Right hindlimb (tissue), 1 donor: ENCODE measurements at regions not wholly inside any gene's neighbourhood (a gene's known extent, or its start where the extent isn't known, plus 50 kb on each side); places are given as distances from the start of the nearest gene placed in this dataset.

Source experiments
- DNase-seq: peaks from one replicate; pipeline ENCODE4 v3.0.0-alpha.2; 2018

GRCh38 chr9:96183751-96184150 is 118.2 kb downstream of the HSD17B3 start:
- no peak for DNase-seq

GRCh38 chr9:96178153-96178552 is 123.8 kb downstream of the HSD17B3 start:
- no peak for DNase-seq

- DNase-seq, result no peak
Measured at GRCh38 chr9:96177719-96178028, 124.3 kb downstream of the HSD17B3 start.

- peak; percentile 81 for DNase-seq
Measured at GRCh38 chr9:96177005-96177718, 124.8 kb downstream of the HSD17B3 start.

DNA sequence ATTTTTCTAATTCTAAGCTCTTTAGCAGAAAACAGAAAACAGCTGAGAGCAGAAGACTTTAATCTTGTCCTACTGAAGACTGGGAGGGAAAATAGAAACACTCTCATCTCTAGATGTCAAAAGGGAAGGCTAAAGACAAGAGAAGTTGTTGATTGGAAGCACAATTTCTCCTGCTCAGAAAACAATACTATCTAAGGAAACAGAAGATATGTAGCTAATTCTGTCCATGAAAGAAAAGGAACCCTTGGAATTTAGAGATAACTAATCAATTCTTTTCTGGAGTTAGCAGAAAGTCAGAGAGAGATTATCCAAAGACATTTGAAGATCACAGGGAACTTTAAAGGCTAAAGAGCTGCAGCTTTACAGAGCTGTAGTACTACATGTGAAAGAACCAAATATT is 126.2 kb downstream of the HSD17B3 start:
- DNase-seq, result no peak

DNA sequence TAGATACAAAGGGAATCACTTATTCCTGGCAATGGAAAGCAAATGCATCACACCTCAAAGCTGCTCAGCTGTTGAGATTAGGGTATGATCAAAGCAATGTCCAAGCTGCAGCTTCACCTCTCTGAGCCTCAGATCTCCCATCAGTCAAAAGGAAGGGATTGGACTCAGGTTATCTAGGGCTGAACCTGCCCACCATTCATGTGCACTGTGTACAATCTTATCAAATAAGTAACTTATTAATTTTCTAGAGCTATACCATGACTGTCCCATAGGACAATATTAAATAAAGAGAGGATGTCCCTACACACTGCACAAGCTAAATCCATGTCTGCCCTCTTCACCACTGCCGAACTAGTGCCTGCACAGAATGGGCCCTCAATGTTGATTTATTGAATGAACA is 127.0 kb downstream of the HSD17B3 start:
- DNase-seq, result no peak

DNA sequence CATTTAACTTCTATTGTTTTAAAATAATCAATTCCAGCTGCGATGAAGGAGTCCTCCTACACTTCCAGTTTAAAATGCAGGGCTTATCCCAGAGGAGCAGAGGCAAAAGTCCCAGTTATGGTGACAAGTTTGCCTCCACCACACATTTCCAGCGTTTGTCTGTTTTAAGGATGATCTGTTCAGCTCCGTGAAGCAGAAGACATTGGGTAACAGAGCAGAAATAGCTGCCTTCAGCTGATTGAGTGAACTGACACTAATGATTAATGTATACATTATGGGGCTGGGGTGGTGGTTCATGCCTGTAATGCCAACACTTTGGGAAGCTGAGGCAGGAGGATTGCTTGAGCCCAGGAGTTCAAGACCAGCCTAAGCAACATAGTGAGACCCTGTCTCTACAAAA is 127.6 kb downstream of the HSD17B3 start:
- DNase-seq, result no peak

GRCh38 chr9:96173640-96174039 is 128.3 kb downstream of the HSD17B3 start:
- no peak for DNase-seq

- no peak for DNase-seq
Measured at GRCh38 chr9:96172797-96173196, 129.2 kb downstream of the HSD17B3 start.

- DNase-seq, result no peak
Measured at GRCh38 chr9:96171728-96172127, 130.2 kb downstream of the HSD17B3 start.

DNA sequence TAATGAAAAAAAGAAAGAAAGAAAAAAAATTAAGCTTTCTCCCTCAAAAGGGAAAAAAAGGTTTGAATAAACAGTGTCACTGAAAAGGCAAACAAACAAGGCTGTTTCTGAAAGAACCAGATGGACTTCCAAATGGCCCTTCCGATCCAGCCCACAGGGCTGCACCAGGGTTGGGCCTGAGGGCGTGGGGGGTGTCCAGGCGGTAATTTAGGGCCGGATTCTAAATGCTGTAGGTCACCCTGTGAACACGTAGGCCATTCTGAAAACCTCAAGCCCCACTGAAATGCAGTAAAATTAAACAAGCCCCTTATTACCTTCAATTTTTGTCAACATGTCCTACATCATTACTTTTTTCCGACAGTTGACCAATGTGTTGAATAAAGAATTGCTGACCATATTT is 132.1 kb downstream of the HSD17B3 start:
- DNase-seq, result no peak

DNA sequence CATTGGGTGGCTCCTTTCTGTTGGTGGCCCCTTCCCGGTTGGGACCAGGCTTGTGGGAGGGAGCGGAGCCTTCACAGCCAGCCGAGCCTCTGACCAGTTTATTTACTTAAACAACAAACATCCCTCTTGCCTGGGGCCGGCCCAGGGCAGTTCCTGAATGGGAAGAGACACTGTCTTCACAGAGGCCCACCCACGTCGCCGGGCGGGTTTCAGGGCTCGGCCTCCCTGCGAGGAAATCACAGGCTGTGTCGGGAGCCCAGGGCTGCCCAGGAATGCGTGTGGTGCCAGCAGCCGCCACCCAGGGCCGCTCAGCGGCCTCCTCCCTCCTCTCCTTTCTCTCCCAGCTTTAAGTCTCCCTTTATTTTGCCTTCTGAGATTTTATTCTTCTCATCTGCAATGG is 132.5 kb downstream of the HSD17B3 start:
- peak; percentile 80 for DNase-seq

DNA sequence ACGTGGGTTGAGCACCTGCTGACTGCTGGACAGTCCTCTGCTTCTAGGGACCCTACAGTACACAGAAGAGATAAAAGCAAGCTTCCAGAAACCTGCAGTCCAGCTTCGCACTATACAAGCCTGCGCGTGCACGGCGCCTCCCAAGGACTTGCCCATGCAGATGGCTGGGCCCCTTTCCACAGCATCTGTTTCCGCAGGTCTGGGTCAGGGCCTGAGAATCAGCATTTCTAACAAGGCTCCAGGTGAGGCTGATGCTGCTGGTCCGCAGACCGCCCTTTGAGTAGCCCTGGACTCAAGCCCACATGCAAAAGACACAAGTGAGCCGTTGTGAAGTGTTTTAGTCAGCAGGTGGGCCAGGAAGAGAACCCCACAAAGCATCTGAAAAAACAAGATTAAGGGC is 133.1 kb downstream of the HSD17B3 start:
- no peak for DNase-seq

DNA sequence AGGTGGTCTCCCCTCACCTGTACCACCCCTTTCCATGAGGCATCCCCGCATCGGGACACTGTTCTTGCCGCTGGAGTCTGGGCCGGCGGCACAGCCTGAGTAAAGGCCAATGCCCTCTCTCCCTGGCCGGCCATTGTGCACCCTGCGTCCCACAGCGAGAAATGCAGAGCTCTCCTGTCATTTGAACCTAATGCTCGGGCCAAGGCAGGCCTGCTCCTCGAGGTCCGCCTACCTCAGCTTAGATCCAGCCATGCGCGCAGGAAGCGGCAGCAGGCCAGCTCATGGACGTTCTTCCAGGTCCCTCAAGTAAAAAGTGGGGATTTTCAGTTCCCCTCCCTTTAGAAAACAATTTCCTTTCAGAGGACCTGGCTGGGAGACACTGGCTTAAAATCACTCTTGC is 135.0 kb downstream of the HSD17B3 start:
- peak; percentile 59 for DNase-seq

GRCh38 chr9:96164268-96164683 is 137.7 kb downstream of the HSD17B3 start:
- no peak for DNase-seq

DNA sequence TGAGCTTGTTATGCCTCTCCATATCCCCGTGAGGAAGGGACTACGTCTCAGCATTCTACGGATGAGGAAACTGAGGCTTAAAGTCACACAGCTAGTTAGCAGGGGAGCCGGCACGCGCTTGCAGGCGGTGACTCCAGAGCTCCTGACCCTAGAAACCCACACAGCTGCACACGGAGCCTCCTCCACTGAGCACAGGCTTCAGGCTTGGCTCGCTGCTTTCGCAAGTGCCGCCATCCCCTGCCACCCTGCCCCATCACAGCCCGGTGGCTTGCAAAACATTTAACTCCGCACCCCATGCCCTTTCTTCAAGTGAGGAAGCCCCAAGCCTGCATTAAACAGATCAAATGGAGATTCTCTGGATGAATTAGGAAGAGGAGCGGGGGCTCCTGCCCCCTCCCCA is 138.3 kb downstream of the HSD17B3 start:
- DNase-seq, result no peak

GRCh38 chr9:96163161-96163560 is 138.8 kb downstream of the HSD17B3 start:
- no peak for DNase-seq

DNA sequence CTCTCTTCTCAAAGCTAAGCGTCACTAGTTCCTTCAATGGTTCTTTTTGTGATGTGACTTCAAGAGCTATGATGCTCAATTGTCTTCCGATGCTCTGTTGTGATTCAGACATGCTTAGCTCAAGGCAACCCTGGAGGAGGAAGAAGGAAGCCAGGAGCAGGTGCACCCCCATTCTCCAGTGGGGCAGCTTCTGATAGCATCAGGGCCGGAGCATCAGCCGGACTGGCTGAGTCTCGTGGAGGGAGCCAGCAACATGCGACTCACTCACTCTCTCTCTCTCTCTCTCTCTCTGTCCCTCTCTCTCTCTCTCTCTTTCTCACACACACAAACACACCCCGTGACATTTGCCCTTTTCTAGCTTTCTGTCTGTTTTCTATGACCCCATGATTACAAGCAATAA is 140.2 kb downstream of the HSD17B3 start:
- DNase-seq, result no peak

GRCh38 chr9:96160866-96161265 is 141.1 kb downstream of the HSD17B3 start:
- no peak for DNase-seq

DNA sequence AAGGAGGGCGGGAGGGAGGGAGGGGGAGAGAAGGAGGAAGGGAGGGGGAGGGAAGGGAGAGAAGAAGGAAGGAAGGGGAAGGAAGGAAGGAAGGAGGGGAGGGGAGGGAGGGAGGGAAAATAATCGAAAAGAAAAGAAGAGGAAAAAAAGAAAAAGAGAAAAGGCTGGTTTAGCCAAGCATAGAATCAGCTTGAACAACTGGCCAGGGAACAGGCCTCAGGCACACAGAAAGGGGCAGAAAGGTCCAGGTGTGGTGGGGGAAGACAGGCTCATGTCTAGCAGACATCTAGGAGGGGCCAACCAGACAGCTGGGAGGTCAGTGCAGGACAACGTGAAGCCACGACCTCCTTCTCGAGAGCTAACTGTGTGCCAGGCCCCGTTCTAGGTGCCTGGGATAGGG is 141.8 kb downstream of the HSD17B3 start:
- DNase-seq, result no peak

DNA sequence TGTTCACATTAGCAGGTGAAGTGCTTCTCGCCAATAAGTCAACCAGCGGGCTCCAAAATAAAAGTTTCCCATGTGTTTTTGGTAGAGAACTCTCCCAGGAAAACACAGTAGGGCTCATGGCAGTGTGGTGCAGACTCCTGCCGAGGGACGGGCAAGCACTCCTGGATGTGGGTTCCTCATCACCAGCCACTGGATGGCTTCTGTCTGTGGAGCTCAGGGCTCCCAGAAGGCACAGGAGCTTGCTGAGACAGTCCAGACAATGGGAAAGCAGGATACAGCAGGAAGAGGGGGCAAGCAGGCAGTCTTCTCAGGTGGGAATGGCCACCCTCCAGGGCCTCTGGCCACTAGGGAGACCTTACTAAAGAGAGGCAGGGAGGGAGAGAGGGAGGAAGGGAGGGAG is 142.4 kb downstream of the HSD17B3 start:
- no peak for DNase-seq

DNA sequence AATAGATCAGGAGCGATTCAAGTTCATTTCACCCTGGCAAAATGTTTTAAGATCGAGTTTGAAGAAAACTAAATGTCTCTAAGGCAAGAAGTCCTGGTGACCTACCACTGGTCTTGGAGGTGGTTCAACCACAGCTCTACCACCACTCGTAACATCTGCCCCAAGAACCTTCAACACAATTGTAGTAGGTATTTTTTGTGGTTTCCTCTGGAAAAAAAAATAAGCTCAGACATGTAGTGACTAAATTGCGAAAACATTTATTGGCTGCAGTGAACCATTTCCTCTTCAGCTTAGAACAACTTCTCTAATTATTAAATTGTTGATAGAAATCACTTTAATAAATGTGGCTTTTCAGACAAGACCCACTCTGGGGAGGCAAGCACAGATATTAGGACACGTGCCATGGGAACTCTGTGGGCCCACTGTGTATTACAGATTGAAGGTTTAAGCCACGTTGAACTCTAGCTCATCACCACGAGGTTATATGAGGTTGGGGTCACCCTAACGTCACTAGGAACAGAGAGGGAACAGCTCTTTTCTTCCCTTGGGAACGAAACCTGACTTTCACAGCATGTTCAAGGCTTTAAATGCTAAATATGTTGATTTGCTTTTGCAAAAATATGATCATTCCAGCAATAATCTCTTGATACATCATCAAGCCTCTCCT is 142.9 kb downstream of the HSD17B3 start:
- DNase-seq, result no peak

DNA sequence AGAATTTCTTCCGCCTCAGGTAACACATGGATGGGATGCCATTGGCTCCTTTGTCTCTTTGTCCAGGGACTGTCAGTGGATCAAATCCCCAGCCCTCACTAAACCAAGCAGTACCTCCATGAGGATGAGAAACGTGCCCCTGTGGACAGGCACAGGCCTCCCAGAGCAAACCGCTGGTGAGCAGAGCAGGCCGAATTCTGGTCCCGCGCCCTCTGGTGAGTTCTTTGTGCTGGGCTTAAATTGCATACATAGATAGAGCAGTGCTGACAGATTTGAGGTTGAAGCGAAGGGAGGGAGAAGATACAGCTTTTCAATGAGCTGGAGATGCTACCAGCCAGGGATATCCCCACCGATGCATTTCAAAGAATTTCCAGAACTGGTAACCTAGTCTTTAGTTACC is 143.8 kb downstream of the HSD17B3 start:
- DNase-seq, result no peak

GRCh38 chr9:96157675-96158074 is 144.3 kb downstream of the HSD17B3 start:
- DNase-seq, result no peak
